ENCODE measurements at regions not wholly inside any gene's neighbourhood (a gene's known extent, or its start where the extent isn't known, plus 50 kb on each side); places are given as distances from the start of the nearest gene placed in this dataset.
"Not testable (repeated sequence)": the region's sequence is repeated elsewhere in the genome, so short reads cannot be mapped to it uniquely, and the experiment has no call there.

DNA sequence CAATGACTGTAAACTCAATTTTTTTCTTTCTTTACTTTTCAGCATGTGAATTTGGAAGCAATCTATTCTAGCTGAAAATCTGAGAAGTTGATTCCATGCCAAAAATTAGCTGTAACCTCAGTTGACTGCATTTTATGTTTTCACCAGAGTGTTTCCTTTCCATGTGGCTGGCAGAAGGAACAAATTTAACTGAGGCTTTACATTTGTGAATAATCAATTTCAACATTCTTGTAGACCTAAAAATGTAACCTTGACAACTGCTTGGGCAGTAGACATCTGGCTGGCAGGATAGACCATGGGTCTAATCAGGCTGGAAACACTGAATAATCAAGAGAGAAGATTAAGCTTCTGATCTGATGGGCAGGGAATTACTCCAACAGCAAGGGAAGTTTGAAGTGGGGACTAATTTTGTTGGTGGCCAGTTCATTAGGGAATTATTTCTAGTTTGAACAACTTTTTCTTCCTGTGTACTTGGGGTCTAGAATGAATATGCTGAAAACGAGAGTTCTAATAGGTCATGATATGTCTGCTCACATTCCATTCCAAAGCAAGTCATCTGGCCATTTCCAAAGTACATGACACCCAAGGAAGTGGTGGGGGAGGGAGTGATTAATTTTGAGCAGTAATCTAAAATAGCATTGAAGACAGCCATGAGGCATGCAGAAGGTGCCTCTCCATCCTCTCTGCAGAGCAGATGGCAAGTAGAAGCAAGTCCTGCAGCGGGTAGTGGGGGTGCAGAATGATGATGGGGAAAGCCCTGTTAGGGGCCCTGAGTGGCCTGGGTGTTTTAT, 68.2 kb downstream of the ATP23 start:
- intact Hi-C loops (cut with DNase I) = no loop called here
- DNase-seq = no peak

DNA sequence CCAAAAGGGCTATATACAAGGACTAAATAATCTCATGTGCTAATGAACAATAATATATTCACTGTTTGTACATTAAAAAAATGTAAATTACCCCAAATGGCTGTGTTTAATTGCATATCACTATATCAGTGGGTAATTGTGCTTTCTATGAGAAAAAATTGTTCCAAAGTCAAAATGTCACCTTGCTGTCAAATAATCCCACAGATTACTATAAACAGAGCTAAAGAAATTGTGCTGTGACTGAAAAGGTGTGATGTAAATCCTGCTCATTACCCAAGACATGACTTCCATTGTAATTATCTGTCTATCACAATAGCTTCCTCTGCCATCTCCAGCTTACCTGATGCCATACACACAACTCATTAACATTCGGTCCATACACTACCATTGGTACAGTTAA, 70.3 kb downstream of the ATP23 start:
- intact Hi-C loops (cut with DNase I) = no loop called here
- DNase-seq = no peak

DNA sequence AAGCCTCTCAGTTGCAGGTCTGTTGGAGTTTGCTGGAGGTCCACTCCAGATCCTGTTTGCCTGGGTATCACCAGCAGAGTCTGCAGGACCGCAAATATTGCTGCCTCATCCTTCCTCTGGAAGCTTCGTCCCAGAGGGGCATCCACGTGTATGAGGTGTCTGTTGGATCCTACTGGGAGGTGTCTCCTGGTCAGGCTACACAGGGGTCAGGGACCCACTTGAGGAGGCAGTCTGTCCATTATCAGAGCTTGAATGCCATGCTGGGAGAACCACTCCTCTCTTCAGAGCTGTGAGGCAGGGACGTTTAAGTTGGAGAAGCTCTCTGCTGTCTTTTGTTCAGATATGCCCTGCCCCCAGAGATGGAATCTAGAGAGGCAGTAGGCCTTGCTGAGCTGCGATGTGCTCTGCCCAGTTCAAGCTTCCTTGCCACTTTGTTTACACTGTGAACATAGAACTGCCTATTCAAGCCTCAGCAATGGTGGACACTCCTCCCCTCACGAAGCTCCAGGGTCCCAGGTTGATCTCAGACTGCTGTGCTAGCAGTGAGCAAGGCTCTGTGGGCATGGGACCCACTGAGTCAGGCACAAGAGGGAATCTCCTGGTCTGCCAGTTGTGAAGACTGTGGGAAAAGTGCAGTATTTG, 81.1 kb downstream of the ATP23 start:
- DNase-seq; intact Hi-C loops (cut with DNase I): not testable (repeated sequence)

DNA sequence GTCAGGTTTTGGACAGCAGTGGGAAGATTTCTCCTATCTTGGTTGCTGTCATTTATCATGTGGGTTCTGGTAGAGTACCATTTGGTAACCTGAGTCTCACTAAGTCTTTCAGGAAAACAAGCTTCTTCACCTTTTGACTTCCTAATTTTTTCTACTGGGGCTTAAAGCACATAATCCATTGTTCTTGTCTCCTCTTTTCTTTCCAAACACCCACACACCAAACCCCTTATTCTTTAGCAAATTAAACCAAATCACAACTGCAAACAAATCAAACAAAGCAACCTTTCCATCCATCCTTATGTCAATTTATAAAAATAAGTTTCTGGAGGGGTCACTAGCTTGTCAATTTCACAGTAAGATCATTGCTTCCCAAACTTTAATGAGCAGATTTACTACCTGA, 84.1 kb downstream of the ATP23 start:
- intact Hi-C loops (cut with DNase I) = no loop called here
- DNase-seq = no peak

DNA sequence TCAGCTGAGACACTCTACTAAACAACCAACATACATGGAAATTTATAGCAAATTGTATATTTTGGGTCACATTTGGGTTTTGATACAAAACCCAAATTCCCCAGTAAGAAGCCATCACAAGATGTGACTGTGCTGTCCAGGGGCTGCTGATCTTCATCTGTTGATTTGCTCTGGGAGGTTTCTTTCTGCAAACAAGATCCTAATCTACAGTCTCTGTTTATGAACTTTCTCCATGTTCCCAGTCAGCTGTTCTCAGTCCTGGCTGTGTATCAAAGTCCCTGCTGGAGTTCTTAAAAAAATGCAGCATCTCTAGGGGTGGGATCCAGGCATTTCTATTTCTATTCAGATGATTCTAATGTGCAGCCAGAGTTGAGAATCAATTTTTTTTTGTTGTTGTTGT, 85.1 kb downstream of the ATP23 start:
- intact Hi-C loops (cut with DNase I) = no loop called here
- DNase-seq = no peak

DNA sequence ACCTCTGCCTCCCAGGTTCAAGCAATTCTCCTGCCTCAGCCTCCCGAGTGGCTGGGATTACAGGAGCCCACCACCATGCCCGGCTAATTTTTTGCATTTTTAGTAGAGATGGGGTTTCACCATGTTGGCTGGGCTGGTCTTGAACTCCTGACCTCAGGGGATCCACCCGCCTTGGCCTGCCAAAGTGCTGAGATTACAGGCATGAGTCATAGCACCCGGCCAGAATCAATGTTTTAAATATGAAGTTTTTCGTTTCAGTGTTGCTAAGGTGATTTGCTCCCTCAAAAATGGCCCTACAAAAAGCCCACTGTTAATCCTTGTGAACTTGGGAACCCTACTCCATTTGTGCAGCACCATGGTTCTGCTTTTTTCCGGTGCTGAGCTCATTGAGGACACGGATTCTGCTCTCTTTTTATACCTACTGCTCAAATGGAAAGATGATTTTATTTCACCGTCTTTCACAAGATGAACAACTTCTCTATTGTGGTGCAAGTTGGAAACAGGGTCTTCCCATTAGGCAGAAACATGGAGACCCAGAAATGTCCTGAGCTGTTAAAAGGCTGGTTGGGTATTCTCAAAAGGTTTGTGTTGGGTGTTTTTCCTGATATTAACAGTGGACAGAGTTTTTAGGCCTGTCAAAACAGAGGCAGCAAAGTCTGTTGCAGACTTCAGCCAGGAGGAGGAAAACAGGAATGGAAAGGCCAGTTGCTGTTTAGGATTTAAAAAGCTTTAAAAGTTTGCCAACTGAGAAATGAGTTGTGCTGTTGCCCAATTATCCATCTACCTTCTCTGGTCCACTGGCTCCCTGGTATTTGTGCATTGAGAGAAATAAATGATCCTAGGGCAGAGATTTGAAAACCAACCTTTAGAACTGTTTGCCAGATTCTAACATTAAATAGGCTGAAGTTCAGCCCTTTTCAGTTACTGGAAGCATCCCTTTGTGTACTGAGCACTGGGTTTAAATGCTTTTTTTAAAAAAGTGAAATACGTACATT, 85.8 kb downstream of the ATP23 start:
- DNase-seq = peak in 4 of 42 donors; percentile 5 to 46 (median 14)
- intact Hi-C loops (cut with DNase I) = no loop called here

DNA sequence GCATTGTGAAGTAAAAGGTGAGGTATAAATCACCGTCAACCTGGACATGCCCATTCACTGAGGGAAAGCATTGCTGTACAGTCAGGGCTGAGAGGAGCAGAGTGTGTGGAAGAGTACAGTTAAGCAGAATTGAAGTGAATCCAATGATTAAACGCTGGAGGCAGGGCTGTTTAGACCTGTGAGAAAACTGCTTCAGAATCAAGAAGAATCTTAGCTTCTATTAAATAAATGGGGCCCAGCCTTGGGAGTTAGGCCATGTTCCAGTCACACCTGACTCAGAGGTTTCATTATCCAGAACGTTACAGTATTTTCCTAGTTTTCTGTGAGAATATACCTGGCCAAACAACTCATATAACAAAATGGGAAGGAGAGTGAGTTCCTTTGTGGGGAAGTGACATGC, 86.9 kb downstream of the ATP23 start:
- intact Hi-C loops (cut with DNase I) = no loop called here
- no peak for DNase-seq

DNA sequence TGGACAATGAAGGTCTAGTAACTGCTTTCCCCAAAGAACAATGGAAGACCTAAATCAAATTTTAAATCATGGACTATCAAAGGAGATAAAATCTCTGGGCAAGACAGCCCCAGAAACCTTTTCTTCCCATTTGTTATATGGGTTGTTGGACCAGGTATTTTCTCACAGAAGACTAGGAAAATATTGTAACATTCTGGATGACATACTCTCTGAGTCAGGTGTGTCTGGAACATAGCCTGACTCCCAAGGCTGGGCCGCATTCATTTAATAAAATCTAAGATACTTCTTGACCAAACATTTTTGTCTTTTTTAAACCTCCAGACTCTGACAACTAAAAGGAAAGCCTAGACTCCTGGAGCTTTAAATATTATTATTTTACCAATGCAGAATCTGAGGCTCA, 87.9 kb downstream of the ATP23 start:
- intact Hi-C loops (cut with DNase I) = no loop called here
- DNase-seq = no peak

DNA sequence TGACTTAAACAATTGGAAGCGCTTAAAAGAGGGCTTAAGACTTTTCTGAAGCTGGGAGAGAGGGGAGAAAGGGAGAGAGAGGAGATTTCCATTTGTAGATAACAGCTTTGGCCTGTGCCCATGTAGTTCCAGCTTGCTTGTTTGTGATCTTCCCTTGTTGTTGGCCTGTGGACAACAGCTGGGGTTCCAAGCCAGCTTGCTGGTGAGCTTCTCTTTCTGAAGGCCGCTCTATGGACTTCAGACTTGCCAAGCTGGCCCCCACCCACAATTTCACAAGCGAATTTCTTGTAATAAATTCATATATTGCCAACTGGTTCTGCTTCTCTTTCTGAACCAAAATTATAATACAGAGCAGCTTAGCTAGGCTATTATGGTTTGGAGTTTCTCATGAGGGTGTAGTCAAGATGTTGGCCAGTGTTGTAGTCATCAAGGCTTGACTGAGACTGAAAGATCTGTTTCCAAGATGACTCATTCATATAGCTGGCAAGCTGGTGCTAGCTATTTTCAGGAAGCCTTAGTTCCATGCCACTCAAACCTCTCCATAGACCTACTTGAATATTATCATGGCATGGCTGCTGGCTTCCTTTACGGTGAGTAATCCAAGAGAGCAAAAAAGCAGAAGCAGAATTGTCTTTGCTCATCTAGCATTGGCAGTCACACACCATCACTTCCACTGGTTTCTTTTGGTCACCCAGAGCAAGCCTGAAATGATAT, 89.4 kb downstream of the ATP23 start:
- DNase-seq = no peak
- intact Hi-C loops (cut with DNase I) = no loop called here

DNA sequence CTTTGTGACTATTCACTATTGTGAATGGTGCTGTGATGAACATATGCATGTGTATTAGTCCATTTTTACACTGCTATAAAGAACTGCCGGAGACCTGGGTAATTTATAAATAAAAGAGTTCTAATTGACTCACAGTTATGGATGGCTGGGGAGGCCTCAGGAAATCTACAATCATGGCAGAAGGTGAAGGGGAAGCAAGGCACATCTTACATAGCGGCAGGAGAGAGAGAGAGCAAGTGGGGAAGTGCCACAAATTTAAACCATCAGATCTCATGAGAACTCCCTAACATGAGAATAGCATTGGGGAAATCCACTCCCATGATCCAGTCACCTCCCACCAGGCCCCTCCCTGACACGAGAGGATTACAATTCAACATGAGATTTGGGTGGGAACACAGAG, 90.8 kb downstream of the ATP23 start:
- DNase-seq = no peak
- intact Hi-C loops (cut with DNase I) = no loop called here

DNA sequence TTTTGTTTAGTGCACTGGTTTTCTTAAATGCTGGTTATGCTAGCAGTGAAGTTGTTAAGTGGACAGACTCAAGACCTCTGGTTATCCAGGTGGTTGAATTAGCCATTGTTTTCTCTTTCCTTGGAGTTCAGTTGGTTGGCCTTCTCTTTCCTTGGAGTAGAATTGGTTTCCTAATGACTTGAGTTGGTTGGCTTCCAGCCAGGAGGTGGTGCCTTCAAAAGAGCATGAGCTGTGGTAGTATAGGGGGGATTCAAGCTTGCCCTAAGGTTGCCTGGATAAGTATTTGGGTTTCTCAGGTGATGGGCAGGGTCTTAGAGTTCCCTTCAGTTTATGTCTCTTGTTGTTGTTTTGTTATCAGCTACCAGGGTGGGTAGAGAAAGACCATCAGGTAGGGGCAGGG, 92.5 kb downstream of the ATP23 start:
- no peak for DNase-seq
- intact Hi-C loops (cut with DNase I) = no loop called here

DNA sequence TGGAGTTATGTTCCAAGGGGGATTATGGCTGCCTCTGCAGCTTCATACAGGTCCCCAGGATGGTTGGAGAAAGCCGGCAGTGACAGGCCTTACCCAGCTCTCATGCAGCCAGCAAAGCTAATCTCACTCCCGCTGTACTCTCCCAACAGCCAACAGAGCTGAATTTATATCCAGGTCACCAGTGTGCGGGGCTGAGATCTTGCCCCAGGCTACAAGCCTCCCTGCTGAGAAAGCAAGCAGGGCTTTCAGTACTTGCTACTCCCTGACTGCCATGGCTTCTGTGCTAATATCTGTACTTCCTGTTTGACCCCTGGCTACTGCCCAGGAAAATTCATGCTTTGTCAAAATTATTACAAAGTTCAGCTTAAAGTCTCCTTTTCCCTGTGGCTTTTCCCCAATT, 92.9 kb downstream of the ATP23 start:
- intact Hi-C loops (cut with DNase I) = no loop called here
- no peak for DNase-seq

DNA sequence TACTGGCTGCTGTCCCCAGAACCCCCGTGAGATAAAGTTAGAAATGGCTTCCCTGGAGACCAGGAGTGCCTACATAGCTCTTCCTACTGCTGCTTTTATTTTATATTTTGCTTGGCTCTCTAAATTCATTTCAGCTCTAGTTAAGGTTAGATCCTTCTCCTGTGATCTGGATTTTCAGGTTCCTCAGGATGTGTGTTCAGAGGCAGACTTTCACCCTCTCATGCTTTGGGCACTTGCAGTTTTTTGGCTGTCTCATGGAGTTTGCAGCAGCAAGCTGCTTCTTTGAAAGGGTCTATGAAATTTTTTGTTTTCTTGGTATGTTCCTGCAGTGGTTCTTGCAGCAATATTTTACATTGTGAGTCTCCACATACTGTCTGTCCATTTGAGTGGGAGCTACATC, 93.3 kb downstream of the ATP23 start:
- intact Hi-C loops (cut with DNase I) = no loop called here
- no peak for DNase-seq

DNA sequence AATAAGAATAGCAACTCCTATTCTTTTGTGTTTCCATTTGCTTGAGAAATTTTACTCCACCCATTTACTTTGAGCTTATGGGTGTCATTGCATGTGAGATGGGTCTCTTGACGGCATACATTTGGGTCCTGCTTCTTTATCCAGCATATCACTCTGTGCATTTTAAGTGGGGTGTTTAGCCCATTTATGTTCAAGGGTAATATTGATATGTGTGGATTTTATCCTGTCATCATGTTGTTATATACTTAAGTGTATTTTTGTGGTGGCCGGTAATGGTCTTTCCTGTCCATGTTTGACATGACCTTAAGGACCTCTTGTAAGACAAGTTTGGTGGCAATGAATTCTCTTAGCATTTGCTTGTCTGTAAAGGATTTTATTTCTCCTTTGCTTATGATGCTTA, 100.1 kb downstream of the ATP23 start:
- no peak for DNase-seq
- intact Hi-C loops (cut with DNase I) = no loop called here

DNA sequence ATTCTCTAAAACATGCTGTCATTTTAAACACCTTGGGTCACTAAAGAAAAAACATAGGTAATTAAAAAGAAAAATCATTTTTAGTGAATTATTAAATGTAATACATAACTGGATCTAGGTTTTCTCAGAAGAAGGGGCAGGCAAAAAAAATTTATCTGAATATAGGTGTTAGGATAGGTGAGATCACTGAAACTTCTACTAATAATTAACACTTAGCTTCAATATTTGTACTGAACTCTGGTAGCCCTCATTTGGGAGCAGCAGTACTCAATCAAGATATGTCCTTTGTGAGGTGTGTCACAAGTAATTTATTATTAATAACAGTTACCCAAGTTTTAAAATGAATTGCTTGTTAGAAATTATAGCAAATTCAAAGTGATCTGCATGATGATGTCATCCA, 103.6 kb downstream of the ATP23 start:
- intact Hi-C loops (cut with DNase I) = no loop called here
- no peak for DNase-seq

DNA sequence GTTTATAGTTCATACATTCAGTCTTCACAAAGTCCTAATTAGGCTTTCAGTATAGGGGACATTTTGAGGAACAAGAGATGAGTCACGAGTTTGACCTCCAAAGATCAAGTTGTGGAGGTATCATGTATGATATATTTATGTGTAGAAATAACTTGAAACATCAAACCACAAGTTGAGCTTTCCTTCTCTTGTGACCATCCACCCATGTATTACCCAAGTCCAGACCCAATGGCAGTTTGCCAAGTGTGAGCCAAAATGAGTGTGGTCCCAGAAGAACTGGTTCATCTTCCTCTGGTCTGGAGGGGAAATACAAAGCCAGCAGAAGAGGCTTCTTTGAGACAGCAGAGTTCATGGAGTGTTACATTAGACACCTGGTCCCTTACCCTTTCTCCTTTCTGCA, 104.9 kb downstream of the ATP23 start:
- intact Hi-C loops (cut with DNase I) = no loop called here

DNA sequence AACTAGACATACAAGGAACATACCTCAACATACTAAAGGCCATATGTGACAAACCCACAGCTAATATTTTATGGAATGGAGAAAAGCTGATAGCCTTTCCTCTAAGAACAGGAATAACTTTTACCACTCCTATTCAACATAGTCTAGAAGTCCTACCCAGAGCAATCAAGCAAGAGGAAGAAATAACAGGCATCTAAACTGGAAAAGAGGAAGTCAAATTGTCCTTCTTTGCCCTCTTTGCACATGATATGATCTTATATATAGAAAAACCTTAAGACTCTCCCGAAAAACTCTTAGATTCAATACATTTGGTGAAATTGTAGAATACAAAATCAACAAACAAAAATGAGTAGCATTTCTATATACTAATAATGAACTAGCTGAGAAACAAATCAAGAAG, 110.0 kb downstream of the ATP23 start:
- DNase-seq = no peak
- intact Hi-C loops (cut with DNase I) = no loop called here

More for the DNA sequence above, 104.9 kb downstream of the ATP23 start:
- no peak for DNase-seq

DNA sequence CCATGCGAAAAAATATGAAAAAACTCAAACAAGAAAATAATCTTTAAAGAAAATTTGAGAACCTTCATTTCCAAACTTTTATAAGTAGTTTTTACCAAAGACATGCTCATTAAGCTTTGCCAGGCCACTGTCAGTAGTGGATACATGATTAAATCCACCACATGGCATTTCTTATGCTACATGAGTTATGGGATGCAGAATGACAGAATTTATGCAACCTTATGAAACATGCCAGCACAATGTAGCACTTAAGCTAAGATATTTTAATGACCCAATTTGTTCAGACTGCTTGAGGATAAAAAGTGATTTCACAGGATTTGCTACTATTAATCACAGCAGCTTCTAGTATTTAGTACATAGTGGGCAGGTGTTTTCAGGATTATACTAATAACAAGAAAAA, 123.3 kb downstream of the ATP23 start:
- DNase-seq = no peak

DNA sequence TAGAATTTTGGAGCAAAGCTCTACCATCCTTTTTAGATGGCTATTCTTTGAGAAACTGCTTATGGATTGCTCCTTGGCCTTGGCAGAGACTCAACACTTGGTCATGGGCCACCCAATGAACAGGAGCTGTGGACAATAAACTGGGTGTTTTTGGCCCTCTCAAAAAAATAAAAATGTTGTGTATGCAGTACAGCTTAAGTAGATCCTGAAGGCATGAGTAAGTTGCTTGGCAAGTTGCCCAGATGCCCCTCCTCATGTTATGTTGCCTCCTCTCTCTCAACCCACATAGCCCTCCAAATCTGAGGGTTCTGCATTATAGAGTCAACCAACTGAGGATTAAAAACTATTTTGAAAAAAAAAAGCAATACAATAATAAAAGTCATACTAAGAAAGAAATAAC, 124.9 kb downstream of the ATP23 start:
- DNase-seq = no peak
- intact Hi-C loops (cut with DNase I) = no loop called here

More for the DNA sequence above, 123.3 kb downstream of the ATP23 start:
- intact Hi-C loops (cut with DNase I) = no loop called here
